Keratinocyte (primary cell): ENCODE measurements at regions not wholly inside any gene's neighbourhood (a gene's known extent, or its start where the extent isn't known, plus 50 kb on each side); places are given as distances from the start of the nearest gene placed in this dataset.

Experiments used
- EZH2 ChIP-seq: IDR thresholded peaks from one replicate; pipeline ENCODE4 v1.6.1; 2012; ENCODE audit warnings: inconsistent platforms, mild to moderate bottlenecking, low read length, moderate library complexity
- TF ChIP-seq, protein P1 (sequence below), 3 experiments: IDR thresholded peaks in 1 of 3; conservative IDR thresholded peaks in 1 of 3; optimal IDR thresholded peaks in 1 of 3; 2 replicates in 2 of 3; 3 replicates in 1 of 3; pipeline versions ENCODE3 to v1.5.1; 2011; ENCODE audit warnings: low read length in 3 of 3, mild to moderate bottlenecking in 3 of 3, moderate library complexity in 2 of 3, control low read depth in 1 of 3, inconsistent platforms in 1 of 3; ENCODE audit not compliant: insufficient read depth in 2 of 3; ENCODE audit errors: extremely low read depth in 1 of 3

DNA sequence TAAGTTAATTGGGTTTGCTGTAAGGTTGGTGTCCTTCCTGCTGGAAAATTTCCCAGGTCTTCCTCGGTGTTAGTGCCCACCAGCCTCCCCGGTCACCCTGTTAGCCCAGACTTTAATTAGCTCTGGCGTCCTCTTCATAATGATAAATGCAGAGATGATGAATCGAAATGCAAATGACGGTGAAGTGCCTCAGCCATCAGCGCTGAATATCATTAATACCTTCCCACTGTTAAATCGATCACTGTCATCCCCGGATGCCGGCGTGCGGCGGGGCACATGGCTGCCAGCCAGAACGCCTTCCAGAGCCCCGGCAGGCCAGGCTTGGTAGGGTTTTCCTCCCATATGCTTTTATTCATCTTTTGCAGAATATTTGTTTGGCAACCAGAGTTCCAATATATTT, 204.5 kb downstream of the IRX2 start:
- TF ChIP-seq, protein P1, sequence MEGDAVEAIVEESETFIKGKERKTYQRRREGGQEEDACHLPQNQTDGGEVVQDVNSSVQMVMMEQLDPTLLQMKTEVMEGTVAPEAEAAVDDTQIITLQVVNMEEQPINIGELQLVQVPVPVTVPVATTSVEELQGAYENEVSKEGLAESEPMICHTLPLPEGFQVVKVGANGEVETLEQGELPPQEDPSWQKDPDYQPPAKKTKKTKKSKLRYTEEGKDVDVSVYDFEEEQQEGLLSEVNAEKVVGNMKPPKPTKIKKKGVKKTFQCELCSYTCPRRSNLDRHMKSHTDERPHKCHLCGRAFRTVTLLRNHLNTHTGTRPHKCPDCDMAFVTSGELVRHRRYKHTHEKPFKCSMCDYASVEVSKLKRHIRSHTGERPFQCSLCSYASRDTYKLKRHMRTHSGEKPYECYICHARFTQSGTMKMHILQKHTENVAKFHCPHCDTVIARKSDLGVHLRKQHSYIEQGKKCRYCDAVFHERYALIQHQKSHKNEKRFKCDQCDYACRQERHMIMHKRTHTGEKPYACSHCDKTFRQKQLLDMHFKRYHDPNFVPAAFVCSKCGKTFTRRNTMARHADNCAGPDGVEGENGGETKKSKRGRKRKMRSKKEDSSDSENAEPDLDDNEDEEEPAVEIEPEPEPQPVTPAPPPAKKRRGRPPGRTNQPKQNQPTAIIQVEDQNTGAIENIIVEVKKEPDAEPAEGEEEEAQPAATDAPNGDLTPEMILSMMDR (optimal IDR thresholded peaks at IDR 0.05 in 1 of 3, IDR thresholded peaks at IDR 0.05 in 1 of 3, conservative IDR thresholded peaks at IDR 0.05 in 1 of 3; ENCODE audit: extremely low read depth in 1 of 3, insufficient read depth in 2 of 3, low read length in 3 of 3): no peak
- no peak for TF ChIP-seq EZH2
